Epithelial cell of proximal tubule (primary cell): ENCODE measurements at regions not wholly inside any gene's neighbourhood (a gene's known extent, or its start where the extent isn't known, plus 50 kb on each side); places are given as distances from the start of the nearest gene placed in this dataset.
A peak's percentile ranks its signal among the peaks of the same experiment; 100 is the strongest.

Source experiments
- DNase-seq: peaks from one replicate; pipeline ENCODE4 v3.0.0-alpha.2; 2011; ENCODE audit warnings: low read depth
- H3K4me3 ChIP-seq: 2 replicates; pipeline ENCODE4 v1.5.1; 2011; ENCODE audit warnings: low read depth, mild to moderate bottlenecking, low read length
- TF ChIP-seq, protein P1 (sequence below): conservative IDR thresholded peaks from 2 replicates; pipeline ENCODE4 v1.5.1; 2012; ENCODE audit warnings: low read depth, mild to moderate bottlenecking, low read length

DNA sequence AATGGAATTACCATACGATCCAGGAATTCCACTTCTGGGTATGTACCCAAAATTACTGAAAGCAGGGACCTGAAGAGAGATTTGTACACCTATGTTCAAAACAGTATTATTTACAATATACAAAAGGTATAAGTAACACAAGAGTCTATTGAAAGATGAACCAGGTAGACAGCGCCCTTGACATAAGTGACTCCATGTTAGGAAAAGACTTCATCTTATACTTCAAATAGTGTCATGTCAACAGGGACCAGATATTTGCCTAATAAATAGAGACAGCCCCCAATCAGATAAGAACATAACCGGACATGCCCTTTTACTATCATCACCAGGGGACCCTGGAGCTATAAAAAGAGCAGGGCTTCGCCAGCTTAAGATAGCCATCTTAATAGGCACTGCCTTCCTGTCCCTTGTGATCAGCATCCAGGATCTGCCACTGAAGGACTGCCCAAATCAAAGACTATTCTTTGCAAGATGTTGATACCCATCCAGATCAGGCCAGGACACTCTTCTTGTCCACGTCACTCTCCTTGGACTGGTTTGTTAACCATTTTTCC lies 309.0 kb upstream of the SULF2 start:
- TF ChIP-seq, protein P1, sequence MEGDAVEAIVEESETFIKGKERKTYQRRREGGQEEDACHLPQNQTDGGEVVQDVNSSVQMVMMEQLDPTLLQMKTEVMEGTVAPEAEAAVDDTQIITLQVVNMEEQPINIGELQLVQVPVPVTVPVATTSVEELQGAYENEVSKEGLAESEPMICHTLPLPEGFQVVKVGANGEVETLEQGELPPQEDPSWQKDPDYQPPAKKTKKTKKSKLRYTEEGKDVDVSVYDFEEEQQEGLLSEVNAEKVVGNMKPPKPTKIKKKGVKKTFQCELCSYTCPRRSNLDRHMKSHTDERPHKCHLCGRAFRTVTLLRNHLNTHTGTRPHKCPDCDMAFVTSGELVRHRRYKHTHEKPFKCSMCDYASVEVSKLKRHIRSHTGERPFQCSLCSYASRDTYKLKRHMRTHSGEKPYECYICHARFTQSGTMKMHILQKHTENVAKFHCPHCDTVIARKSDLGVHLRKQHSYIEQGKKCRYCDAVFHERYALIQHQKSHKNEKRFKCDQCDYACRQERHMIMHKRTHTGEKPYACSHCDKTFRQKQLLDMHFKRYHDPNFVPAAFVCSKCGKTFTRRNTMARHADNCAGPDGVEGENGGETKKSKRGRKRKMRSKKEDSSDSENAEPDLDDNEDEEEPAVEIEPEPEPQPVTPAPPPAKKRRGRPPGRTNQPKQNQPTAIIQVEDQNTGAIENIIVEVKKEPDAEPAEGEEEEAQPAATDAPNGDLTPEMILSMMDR = no peak
- no peak overlapping the region for H3K4me3 ChIP-seq
- DNase-seq = no peak

DNA sequence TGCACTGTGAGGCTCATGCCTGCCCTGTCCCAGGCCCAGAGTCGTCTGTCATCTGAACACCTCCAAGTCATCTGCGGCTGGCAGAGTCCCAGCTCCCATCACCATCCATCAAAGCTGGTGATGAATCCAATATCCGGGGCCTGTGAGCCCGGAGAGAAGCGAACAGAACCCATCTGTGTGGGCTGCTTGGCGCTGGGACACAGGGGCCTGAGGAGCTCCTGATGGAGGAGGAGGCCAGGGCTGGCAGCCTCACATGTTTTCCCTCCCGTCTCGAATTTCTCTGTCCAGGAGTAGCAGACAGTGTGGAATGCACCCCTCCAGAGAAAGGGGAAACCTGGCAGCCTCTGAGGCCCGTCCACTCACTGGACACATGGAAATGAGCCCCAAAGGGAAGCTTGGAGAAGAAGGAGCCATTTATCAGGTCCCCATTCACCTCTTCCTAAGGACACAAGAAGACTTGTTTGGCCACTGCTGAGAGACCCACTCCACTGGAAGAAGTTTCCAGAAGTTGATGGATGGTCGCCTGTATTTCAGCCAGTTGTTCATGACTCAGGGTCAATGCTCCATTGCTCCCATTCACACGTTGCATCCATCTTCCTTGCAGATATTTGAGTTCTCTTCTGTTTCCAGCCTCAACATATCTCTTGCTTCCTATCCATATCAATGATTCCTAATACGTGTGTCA lies 307.5 kb upstream of the SULF2 start:
- TF ChIP-seq, protein P1 = no peak
- H3K4me3 ChIP-seq = no peak overlapping the region
- DNase-seq = no peak

DNA sequence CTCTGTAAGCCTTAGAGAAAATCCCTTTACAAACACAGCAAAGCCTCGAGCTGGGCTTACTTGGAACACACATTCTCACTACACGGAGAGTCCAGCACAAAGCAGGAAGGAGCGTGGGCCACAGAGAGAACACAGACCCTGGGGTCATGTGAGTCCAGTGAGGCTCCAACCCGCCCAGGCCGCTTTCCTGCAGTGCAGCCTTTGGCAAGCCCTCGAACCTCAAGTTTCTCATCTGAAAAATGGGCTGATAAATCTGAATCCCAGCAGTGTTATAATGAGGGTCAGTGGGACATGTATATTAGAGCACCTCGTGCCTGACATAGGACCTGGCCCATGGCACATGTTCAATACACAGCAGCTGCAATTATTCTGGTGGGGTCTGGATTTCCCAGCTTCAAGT lies 305.5 kb upstream of the SULF2 start:
- no peak for DNase-seq
- no peak overlapping the region for H3K4me3 ChIP-seq
- TF ChIP-seq, protein P1 = no peak

DNA sequence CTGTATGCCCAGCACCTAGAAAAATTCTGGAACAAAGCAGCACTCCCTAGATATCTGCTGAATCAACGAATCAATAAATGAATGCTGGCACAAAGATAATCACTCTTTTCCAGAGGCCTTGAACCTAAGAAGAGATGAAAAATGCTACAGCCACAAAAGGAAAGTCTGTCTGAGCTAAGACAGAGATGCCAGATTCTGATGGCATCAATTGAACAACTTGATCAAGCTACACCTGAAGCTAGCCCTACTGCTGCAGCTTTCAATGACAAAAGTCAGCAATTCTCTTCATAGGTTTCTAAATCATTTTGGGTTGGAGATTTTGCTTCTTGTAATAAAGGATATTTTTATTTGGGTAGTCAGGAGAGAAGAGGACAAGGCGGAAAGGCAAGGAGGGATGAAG lies 305.0 kb upstream of the SULF2 start:
- TF ChIP-seq, protein P1 = no peak
- DNase-seq = no peak

DNA sequence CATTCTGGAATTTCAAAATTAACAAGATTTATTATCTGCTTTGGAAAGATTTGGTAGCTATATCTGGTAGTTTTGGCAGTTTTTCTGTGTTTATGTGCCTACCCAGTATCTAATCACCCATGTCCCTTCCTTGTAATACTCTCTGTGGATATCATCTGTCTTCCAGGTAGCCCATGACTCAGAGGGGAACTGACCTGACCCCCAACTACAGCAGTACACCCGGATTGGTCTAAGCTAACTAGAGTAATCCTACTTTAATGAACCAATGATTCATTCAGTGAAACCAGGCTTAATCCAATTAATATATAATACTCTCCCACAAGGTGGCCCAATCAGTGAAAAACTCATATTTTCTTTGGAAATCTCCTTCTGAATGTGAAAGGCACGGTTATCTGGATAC lies 295.3 kb upstream of the SULF2 start:
- TF ChIP-seq, protein P1 = no peak
- H3K4me3 ChIP-seq = no peak overlapping the region
- peak; percentile 20 for DNase-seq

More for the DNA sequence above, 305.0 kb upstream of the SULF2 start:
- H3K4me3 ChIP-seq = no peak overlapping the region

DNA sequence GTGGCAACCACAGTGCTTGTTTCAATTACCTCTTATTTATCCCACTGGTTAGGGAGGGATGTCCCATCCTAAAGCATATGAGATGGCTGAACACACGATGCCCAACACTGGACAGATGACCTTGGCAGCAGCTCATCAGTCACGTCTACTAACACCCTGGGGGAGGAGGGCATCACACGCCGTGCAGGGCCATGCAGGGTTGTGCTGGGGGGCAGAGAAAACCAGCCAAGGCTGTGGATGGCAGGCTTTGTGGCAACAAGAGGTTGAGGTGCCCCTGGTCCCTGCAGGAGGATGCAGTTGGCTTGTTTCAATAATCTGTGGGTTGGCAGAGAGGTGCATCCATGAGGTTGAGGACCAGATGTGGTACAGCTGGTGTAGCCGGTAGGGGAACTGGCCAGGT lies 293.7 kb upstream of the SULF2 start:
- TF ChIP-seq, protein P1 = no peak
- DNase-seq = no peak
- H3K4me3 ChIP-seq = no peak overlapping the region

DNA sequence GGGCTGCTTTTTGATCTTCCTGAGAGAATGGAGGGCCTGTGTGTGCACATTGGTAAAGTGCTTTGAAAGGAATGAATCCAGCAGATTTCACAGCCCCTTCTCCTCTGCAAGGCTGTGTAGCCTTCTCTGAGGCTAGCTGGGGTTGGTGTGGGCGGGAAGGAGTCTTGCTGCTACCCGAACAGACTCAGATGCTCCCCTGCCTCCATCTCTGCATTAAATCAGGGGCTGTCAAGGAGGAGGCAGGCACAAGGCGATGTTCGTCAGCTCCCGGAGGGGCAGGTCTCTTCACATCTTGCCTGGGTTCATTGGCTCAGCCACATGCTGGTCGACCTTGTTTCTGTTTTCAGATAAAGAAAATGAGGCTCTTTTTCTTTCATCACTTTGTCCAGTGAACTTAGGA lies 291.5 kb upstream of the SULF2 start:
- TF ChIP-seq, protein P1 = no peak
- H3K4me3 ChIP-seq = no peak overlapping the region
- DNase-seq = no peak
